ENCODE measurements at regions not wholly inside any gene's neighbourhood (a gene's known extent, or its start where the extent isn't known, plus 50 kb on each side); places are given as distances from the start of the nearest gene placed in this dataset.

- no peak for TF ChIP-seq SIRT6 (IDR thresholded peaks at IDR 0.05; ENCODE audit: low read depth, low read length)
- TF ChIP-seq ZNF507 (tag; conservative IDR thresholded peaks at IDR 0.05) = no peak
- no peak for TF ChIP-seq CTCF (IDR thresholded peaks at IDR 0.05 in 2 of 3, conservative IDR thresholded peaks at IDR 0.05 in 1 of 3; ENCODE audit: insufficient read depth in 2 of 3, low read depth in 1 of 3, low read length in 3 of 3)
- no peak for TF ChIP-seq ZNF274 (IDR thresholded peaks at IDR 0.05; ENCODE audit: borderline replicate concordance, low read depth, low read length)
- no peak for TF ChIP-seq RCOR1 (IDR thresholded peaks at IDR 0.05; ENCODE audit: borderline replicate concordance in 1 of 2, low read depth in 2 of 2, low read length in 2 of 2)
- no peak for TF ChIP-seq ARID4B (CRISPR knock-in tag; IDR thresholded peaks at IDR 0.05)
- TF ChIP-seq BCLAF1 (IDR thresholded peaks at IDR 0.05; ENCODE audit: borderline replicate concordance in 1 of 2, control insufficient read depth in 1 of 2, low read depth in 2 of 2, low read length in 1 of 2) = no peak
These were observed 59.8 kb upstream of the TBX3 start for GRCh38 chr12:114743799-114744198.

Data from K562 (cell line).